ENCODE measurements at regions not wholly inside any gene's neighbourhood (a gene's known extent, or its start where the extent isn't known, plus 50 kb on each side); places are given as distances from the start of the nearest gene placed in this dataset.

DNA sequence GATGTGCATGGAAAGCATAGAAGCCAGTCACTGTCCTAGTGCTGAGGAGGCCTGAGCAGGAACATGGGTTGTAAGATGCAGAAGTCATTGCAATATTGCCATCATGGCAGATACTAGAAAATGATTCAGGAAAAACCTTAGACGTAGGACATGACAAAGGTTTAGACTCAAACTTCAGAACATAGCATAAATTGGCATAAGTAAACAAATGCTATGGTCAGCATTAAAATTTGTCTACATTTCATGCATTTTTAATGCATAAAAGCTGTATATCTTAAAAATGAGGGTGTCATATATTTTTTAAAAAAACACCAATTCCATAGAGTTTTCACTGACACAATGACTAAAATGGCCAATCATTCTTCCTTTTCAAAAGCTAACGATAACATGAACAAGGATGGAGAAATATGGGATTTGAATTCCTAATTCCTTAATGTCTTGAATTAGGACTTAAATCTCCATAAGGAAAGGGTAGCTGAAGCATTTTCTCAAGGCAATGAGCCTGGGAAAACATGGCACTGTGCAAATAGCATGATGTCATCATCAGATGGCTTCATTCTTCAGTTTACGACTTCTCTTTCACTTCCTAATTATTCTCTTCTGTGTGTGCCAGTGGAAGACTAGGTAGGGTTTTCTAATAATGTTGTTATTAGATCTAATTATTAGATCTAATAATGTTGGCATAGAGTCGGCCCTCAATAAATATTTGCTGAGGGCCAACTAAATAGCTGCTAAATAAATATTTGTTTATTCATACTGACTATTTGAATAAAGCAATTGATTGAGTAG lies 125.1 kb upstream of the FRG1 start:
- Histone ChIP-seq H3K9me3 (ENCODE audit: control insufficient read depth in 5 of 5, low read length in 5 of 5) (peaks cover 0 to 4% (median 0%) of the 10 kb centered on the region in 5 donors), H3K36me3 (ENCODE audit: control insufficient read depth in 5 of 5, insufficient read depth in 5 of 5, low read length in 5 of 5) (no peaks in the 10 kb centered on the region), H3K27ac (ENCODE audit: low read depth, low read length) (no peak overlapping the region), H3K9ac (ENCODE audit: low read length in 5 of 5) (no peak overlapping the region), H3K4me1 (ENCODE audit: control insufficient read depth in 5 of 5, insufficient read depth in 5 of 5, low read length in 5 of 5) (no peaks in the 10 kb centered on the region), H3K4me3 (ENCODE audit: low read depth in 1 of 5, low read length in 5 of 5) (no peak overlapping the region), H3K27me3 (ENCODE audit: control insufficient read depth in 5 of 5, insufficient read depth in 4 of 5, low read length in 5 of 5) (no peaks in the 10 kb centered on the region)

DNA sequence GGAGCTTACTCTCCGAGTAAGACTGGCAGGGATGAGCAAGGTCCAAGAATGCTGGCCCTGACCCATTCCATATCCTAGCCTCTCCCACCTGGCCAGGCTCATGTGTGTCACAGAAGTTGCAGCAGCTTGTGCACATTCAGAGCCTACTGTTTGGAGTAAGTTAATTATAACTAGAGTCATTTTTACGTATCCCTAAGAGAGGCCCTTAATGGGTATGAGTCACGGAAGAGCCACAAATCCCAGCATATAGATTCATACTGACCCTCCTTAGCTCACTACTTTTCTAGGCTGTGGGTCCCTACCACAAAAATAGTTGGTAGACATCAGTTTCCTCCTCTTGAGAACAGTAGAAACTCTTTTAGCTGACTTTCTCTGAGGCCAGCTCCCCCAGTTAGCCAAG lies 118.3 kb upstream of the FRG1 start:
- no peak overlapping the region for H3K27ac ChIP-seq (ENCODE audit: low read depth, low read length)
- H3K9me3 ChIP-seq (ENCODE audit: control insufficient read depth in 5 of 5, low read length in 5 of 5): no peaks in the 10 kb centered on the region
- no peak overlapping the region for H3K4me3 ChIP-seq (ENCODE audit: low read depth in 1 of 5, low read length in 5 of 5)
- no peaks in the 10 kb centered on the region for H3K4me1 ChIP-seq (ENCODE audit: control insufficient read depth in 5 of 5, insufficient read depth in 5 of 5, low read length in 5 of 5)
- H3K27me3 ChIP-seq (ENCODE audit: control insufficient read depth in 5 of 5, insufficient read depth in 4 of 5, low read length in 5 of 5): peaks cover 0 to 4% (median 0%) of the 10 kb centered on the region in 5 donors
- H3K9ac ChIP-seq (ENCODE audit: low read length in 5 of 5): no peak overlapping the region
- no peaks in the 10 kb centered on the region for H3K36me3 ChIP-seq (ENCODE audit: control insufficient read depth in 5 of 5, insufficient read depth in 5 of 5, low read length in 5 of 5)

DNA sequence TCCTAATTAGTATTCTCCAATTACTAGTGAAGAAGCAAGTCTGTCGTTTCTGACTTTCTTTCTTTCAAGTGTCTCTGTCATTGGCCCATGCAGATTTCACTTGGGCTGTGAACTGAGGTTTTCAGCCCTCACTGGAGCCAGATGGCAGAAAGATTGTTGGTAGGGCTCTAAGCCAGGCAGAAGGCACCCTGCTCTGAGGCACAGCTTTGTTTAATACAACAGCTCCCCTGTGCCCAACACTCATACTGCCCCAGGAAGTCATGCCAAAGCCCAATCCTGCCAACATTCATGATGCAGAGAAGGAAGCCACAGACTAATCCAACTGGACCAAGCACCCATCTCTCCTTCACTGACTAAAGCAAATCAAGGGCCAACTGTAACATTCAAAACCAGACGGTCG lies 117.1 kb upstream of the FRG1 start:
- Histone ChIP-seq H3K4me1 (ENCODE audit: control insufficient read depth in 5 of 5, insufficient read depth in 5 of 5, low read length in 5 of 5) (no peaks in the 10 kb centered on the region), H3K36me3 (ENCODE audit: control insufficient read depth in 5 of 5, insufficient read depth in 5 of 5, low read length in 5 of 5) (no peaks in the 10 kb centered on the region), H3K9me3 (ENCODE audit: control insufficient read depth in 5 of 5, low read length in 5 of 5) (no peaks in the 10 kb centered on the region), H3K27me3 (ENCODE audit: control insufficient read depth in 5 of 5, insufficient read depth in 4 of 5, low read length in 5 of 5) (peaks cover 0 to 4% (median 0%) of the 10 kb centered on the region in 5 donors), H3K27ac (ENCODE audit: low read depth, low read length) (no peak overlapping the region), H3K4me3 (ENCODE audit: low read depth in 1 of 5, low read length in 5 of 5) (no peak overlapping the region), H3K9ac (ENCODE audit: low read length in 5 of 5) (no peak overlapping the region)

DNA sequence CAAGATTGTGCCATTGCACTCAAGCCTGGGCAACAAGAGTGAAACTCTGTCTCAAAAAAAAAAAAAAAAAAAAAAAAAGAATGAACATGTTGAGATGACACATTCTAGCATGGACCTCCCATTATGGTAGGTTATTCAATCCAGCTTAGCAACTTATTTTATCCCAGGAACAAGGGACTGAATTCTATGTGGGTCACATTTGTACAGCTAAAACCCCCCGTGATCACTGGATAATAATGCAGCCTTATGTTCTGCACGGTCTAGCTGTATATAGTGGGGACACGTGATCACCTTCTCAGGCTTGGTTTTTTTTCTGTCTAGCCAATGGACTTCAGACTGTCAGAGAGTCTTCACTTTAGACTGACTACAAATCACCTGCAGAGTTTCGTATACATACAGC lies 115.2 kb upstream of the FRG1 start:
- H3K36me3 ChIP-seq (ENCODE audit: control insufficient read depth in 5 of 5, insufficient read depth in 5 of 5, low read length in 5 of 5): no peaks in the 10 kb centered on the region
- no peak overlapping the region for H3K9ac ChIP-seq (ENCODE audit: low read length in 5 of 5)
- peaks cover 0 to 4% (median 0%) of the 10 kb centered on the region in 5 donors for H3K27me3 ChIP-seq (ENCODE audit: control insufficient read depth in 5 of 5, insufficient read depth in 4 of 5, low read length in 5 of 5)
- H3K4me3 ChIP-seq (ENCODE audit: low read depth in 1 of 5, low read length in 5 of 5): no peak overlapping the region
- H3K4me1 ChIP-seq (ENCODE audit: control insufficient read depth in 5 of 5, insufficient read depth in 5 of 5, low read length in 5 of 5): no peaks in the 10 kb centered on the region
- no peak overlapping the region for H3K27ac ChIP-seq (ENCODE audit: low read depth, low read length)
- no peaks in the 10 kb centered on the region for H3K9me3 ChIP-seq (ENCODE audit: control insufficient read depth in 5 of 5, low read length in 5 of 5)

DNA sequence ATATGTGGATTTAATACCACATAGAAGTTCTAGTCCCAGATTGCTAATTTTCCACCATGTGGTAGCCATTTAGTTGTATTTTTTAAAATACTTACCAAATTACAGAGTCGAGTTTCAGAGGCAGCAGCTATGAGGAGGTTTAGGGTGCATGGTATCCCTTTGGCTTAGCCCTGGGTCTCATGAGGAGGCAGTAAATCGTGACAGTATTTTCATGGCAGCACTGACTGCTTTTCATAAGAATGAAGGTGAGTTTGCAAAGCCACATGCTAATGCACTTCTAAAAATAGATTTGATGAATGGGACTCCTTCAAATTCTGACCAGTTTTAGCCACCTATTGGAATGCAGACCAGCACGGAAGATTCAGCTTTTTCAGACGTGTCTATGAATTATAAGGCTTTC lies 114.0 kb upstream of the FRG1 start:
- Histone ChIP-seq H3K27ac (ENCODE audit: low read depth, low read length) (no peak overlapping the region), H3K9me3 (ENCODE audit: control insufficient read depth in 5 of 5, low read length in 5 of 5) (no peaks in the 10 kb centered on the region), H3K27me3 (ENCODE audit: control insufficient read depth in 5 of 5, insufficient read depth in 4 of 5, low read length in 5 of 5) (peaks cover 0 to 4% (median 0%) of the 10 kb centered on the region in 5 donors), H3K4me1 (ENCODE audit: control insufficient read depth in 5 of 5, insufficient read depth in 5 of 5, low read length in 5 of 5) (no peaks in the 10 kb centered on the region), H3K4me3 (ENCODE audit: low read depth in 1 of 5, low read length in 5 of 5) (no peak overlapping the region), H3K9ac (ENCODE audit: low read length in 5 of 5) (no peak overlapping the region), H3K36me3 (ENCODE audit: control insufficient read depth in 5 of 5, insufficient read depth in 5 of 5, low read length in 5 of 5) (no peaks in the 10 kb centered on the region)

DNA sequence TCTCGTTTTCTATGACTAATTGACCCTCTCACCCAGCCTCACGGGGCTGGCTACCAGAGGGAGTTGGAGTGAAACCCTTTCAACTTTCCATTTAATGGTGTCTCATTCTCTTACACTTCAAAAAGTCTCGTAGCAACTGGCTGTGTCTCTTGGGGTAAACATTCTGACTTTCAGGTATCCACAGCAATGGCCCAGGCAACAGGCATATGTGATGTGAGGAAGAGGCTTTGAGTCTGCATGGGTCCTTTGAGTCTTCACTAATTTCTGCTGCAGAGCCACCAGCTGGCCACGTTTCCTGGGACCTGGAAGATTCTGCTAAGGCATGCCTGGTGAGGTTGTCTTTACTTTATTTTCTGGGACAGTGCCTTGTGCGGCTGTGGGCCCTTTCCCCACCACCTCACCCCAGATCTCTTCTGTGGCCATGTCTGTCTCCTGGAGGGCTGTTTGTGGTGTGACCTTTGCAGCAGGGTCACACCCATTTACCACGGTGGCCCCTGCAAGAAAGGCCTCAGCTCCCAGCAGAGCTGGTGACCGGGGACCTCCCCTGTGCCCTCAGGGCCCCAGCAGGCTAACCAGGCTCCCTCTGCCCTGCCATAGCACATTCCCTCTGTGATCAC lies 112.5 kb upstream of the FRG1 start:
- Histone ChIP-seq H3K36me3 (ENCODE audit: control insufficient read depth in 5 of 5, insufficient read depth in 5 of 5, low read length in 5 of 5) (no peaks in the 10 kb centered on the region), H3K27me3 (ENCODE audit: control insufficient read depth in 5 of 5, insufficient read depth in 4 of 5, low read length in 5 of 5) (peaks cover 0 to 4% (median 0%) of the 10 kb centered on the region in 5 donors), H3K9ac (ENCODE audit: low read length in 5 of 5) (no peak overlapping the region), H3K27ac (ENCODE audit: low read depth, low read length) (no peak overlapping the region), H3K9me3 (ENCODE audit: control insufficient read depth in 5 of 5, low read length in 5 of 5) (no peaks in the 10 kb centered on the region), H3K4me3 (ENCODE audit: low read depth in 1 of 5, low read length in 5 of 5) (no peak overlapping the region), H3K4me1 (ENCODE audit: control insufficient read depth in 5 of 5, insufficient read depth in 5 of 5, low read length in 5 of 5) (no peaks in the 10 kb centered on the region)

DNA sequence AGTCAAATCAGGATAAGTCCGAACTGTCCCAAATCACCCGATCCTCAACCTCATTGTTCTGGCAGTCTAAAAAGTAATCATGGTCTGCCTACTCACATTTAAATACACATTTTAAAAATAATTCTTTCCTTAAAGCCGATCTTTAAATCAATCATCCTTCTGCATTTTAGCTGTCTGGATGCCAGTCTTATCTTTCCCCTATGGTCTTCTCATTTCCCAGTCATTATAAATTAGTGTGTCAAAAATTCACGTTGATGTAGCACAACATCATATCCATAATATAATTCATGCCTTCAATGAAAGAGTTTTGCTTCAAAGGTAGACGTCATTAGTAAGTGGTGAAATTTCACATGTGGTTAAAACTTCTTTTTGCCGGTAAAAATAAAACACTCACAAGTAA lies 108.1 kb upstream of the FRG1 start:
- Histone ChIP-seq H3K4me1 (ENCODE audit: control insufficient read depth in 5 of 5, insufficient read depth in 5 of 5, low read length in 5 of 5) (no peaks in the 10 kb centered on the region), H3K9ac (ENCODE audit: low read length in 5 of 5) (no peak overlapping the region), H3K4me3 (ENCODE audit: low read depth in 1 of 5, low read length in 5 of 5) (no peak overlapping the region), H3K36me3 (ENCODE audit: control insufficient read depth in 5 of 5, insufficient read depth in 5 of 5, low read length in 5 of 5) (no peaks in the 10 kb centered on the region), H3K27ac (ENCODE audit: low read depth, low read length) (no peak overlapping the region), H3K9me3 (ENCODE audit: control insufficient read depth in 5 of 5, low read length in 5 of 5) (no peaks in the 10 kb centered on the region), H3K27me3 (ENCODE audit: control insufficient read depth in 5 of 5, insufficient read depth in 4 of 5, low read length in 5 of 5) (peaks cover 0 to 4% (median 0%) of the 10 kb centered on the region in 5 donors)

DNA sequence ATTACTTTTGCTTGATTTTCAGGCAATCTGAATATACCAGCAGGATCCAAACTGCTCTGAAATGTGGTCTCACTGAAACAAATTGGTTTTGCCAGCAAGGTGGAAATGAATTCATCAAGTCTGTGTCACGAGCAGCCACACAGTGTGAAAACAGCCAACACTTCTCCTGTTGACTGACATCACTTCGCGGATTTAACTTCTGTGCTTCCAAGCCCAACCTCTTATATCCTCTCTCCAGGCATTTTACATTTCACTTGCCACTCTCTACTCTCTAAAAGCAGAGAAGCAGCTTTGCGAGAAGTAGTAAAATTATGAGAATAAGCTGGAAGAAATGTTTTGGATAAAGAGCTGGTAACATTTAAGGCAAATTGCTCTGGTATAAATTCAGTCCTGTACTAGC lies 106.1 kb upstream of the FRG1 start:
- H3K4me3 ChIP-seq (ENCODE audit: low read depth in 1 of 5, low read length in 5 of 5): no peak overlapping the region
- H3K27me3 ChIP-seq (ENCODE audit: control insufficient read depth in 5 of 5, insufficient read depth in 4 of 5, low read length in 5 of 5): no peaks in the 10 kb centered on the region
- no peak overlapping the region for H3K9ac ChIP-seq (ENCODE audit: low read length in 5 of 5)
- H3K9me3 ChIP-seq (ENCODE audit: control insufficient read depth in 5 of 5, low read length in 5 of 5): no peaks in the 10 kb centered on the region
- no peak overlapping the region for H3K27ac ChIP-seq (ENCODE audit: low read depth, low read length)
- H3K36me3 ChIP-seq (ENCODE audit: control insufficient read depth in 5 of 5, insufficient read depth in 5 of 5, low read length in 5 of 5): no peaks in the 10 kb centered on the region
- H3K4me1 ChIP-seq (ENCODE audit: control insufficient read depth in 5 of 5, insufficient read depth in 5 of 5, low read length in 5 of 5): no peaks in the 10 kb centered on the region

DNA sequence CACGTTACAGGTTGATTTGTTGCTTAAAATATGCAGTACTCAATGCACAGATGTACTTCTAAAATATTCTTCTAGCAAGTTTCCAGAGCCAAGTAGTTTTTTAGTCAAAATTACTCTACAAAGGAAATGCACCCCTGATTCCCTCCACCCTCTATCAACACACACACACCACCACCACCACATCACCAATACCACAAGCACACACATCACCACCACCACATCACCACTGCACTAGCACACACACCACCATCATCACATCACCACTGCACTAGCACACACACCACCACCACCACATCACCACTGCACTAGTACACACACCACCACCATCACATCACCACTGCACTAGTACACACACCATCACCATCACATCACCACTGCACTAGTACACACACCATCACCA lies 105.2 kb upstream of the FRG1 start:
- Histone ChIP-seq H3K36me3 (ENCODE audit: control insufficient read depth in 5 of 5, insufficient read depth in 5 of 5, low read length in 5 of 5) (no peaks in the 10 kb centered on the region), H3K9ac (ENCODE audit: low read length in 5 of 5) (no peak overlapping the region), H3K4me1 (ENCODE audit: control insufficient read depth in 5 of 5, insufficient read depth in 5 of 5, low read length in 5 of 5) (no peaks in the 10 kb centered on the region), H3K9me3 (ENCODE audit: control insufficient read depth in 5 of 5, low read length in 5 of 5) (no peaks in the 10 kb centered on the region), H3K27me3 (ENCODE audit: control insufficient read depth in 5 of 5, insufficient read depth in 4 of 5, low read length in 5 of 5) (no peaks in the 10 kb centered on the region), H3K27ac (ENCODE audit: low read depth, low read length) (no peak overlapping the region), H3K4me3 (ENCODE audit: low read depth in 1 of 5, low read length in 5 of 5) (no peak overlapping the region)

DNA sequence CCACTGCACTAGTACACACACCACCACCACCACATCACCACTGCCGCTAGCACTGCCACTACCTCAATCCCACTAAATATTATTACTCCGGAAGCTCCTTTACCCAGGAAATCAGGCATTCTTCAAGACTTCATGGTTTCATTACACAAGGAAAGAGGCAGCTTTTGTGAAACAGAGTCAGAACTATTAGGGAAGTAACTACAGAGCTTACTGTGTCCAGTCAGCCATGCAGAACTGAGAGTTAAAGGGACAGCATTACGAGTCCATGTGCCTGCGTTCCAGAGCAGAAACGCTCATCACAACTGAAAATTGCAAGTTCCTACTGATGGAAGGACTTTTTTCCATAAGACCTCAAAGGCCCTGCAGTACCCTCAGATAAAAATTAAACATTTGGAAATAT lies 103.2 kb upstream of the FRG1 start:
- no peaks in the 10 kb centered on the region for H3K9me3 ChIP-seq (ENCODE audit: control insufficient read depth in 5 of 5, low read length in 5 of 5)
- H3K4me1 ChIP-seq (ENCODE audit: control insufficient read depth in 5 of 5, insufficient read depth in 5 of 5, low read length in 5 of 5): no peaks in the 10 kb centered on the region
- no peaks in the 10 kb centered on the region for H3K27me3 ChIP-seq (ENCODE audit: control insufficient read depth in 5 of 5, insufficient read depth in 4 of 5, low read length in 5 of 5)
- H3K4me3 ChIP-seq (ENCODE audit: low read depth in 1 of 5, low read length in 5 of 5): no peak overlapping the region
- H3K9ac ChIP-seq (ENCODE audit: low read length in 5 of 5): no peak overlapping the region
- H3K27ac ChIP-seq (ENCODE audit: low read depth, low read length): no peak overlapping the region
- no peaks in the 10 kb centered on the region for H3K36me3 ChIP-seq (ENCODE audit: control insufficient read depth in 5 of 5, insufficient read depth in 5 of 5, low read length in 5 of 5)

Data from subcutaneous abdominal adipose tissue (tissue), 5 donors.